Neuronal stem cell (in vitro differentiated cells): ENCODE measurements at regions not wholly inside any gene's neighbourhood (a gene's known extent, or its start where the extent isn't known, plus 50 kb on each side); places are given as distances from the start of the nearest gene placed in this dataset.
"Not testable (repeated sequence)": the region's sequence is repeated elsewhere in the genome, so short reads cannot be mapped to it uniquely, and the experiment has no call there.

Source experiments
- DNase-seq: peaks from one replicate; pipeline ENCODE4 v3.0.0-alpha.2; 2013; ENCODE audit warnings: low spot score
- H2AFZ ChIP-seq: one replicate; pipeline ENCODE4 v1.6.1; 2013; ENCODE audit warnings: mild to moderate bottlenecking, low read length, inconsistent platforms
- H2AK5ac ChIP-seq: 2 replicates; pipeline ENCODE4 v1.6.1; 2013; ENCODE audit warnings: low read depth, mild to moderate bottlenecking, inconsistent platforms, low read length, moderate library complexity, mixed read lengths
- H2BK120ac ChIP-seq: 2 replicates; pipeline ENCODE4 v1.6.1; 2013; ENCODE audit warnings: low read depth, mild to moderate bottlenecking, inconsistent platforms, low read length, moderate library complexity, mixed read lengths
- H2BK12ac ChIP-seq: one replicate; pipeline ENCODE4 v1.6.1; 2013; ENCODE audit warnings: low read length, inconsistent platforms
- H2BK15ac ChIP-seq: 2 replicates; pipeline ENCODE4 v1.6.1; 2013; ENCODE audit warnings: mild to moderate bottlenecking, low read length, inconsistent platforms, mixed read lengths
- H2BK5ac ChIP-seq: one replicate; pipeline ENCODE4 v1.6.1; 2013; ENCODE audit warnings: inconsistent platforms, mild to moderate bottlenecking, low read length, moderate library complexity
- H3K14ac ChIP-seq: one replicate; pipeline ENCODE4 v1.6.1; 2013; ENCODE audit warnings: low read length, inconsistent platforms
- H3K18ac ChIP-seq: 2 replicates; pipeline ENCODE4 v1.6.1; 2013; ENCODE audit warnings: low read length, inconsistent platforms
- H3K23ac ChIP-seq: 2 replicates; pipeline ENCODE4 v1.6.1; 2013; ENCODE audit warnings: low read depth, mild to moderate bottlenecking, mixed read lengths, low read length, inconsistent platforms; ENCODE audit not compliant: poor library complexity
- H3K27ac ChIP-seq: replicated peaks from 3 replicates; pipeline ENCODE4 v1.5.1; 2013; ENCODE audit warnings: low read length, inconsistent platforms
- H3K27me3 ChIP-seq, 3 experiments: 2 replicates each; pipeline ENCODE4 v1.6.1; 2013; ENCODE audit warnings: low read length in 3 of 3, mild to moderate bottlenecking in 2 of 3, inconsistent platforms in 1 of 3, low read depth in 1 of 3, mixed read lengths in 1 of 3, moderate library complexity in 1 of 3; ENCODE audit not compliant: control insufficient read depth in 3 of 3, insufficient read depth in 3 of 3
- H3K36me3 ChIP-seq, 2 donors: replicated peaks in 1 of 2; 2 replicates each; pipeline ENCODE4 v1.6.1; 2013; ENCODE audit warnings: low read length in 2 of 2; ENCODE audit not compliant: control insufficient read depth in 2 of 2, insufficient read depth in 2 of 2
- H3K4ac ChIP-seq: 2 replicates; pipeline ENCODE4 v1.6.1; 2013; ENCODE audit warnings: inconsistent platforms, mild to moderate bottlenecking, low read length, moderate library complexity
- H3K4me1 ChIP-seq, 2 donors: 1 replicate in 1 of 2; 2 replicates in 1 of 2; pipeline ENCODE4 v1.6.1; 2013; ENCODE audit warnings: low read length in 2 of 2, low read depth in 1 of 2; ENCODE audit not compliant: control insufficient read depth in 2 of 2, insufficient read depth in 1 of 2
- H3K4me2 ChIP-seq: one replicate; pipeline ENCODE4 v1.6.1; 2013; ENCODE audit warnings: mild to moderate bottlenecking, low read length, inconsistent platforms; ENCODE audit not compliant: insufficient read depth, poor library complexity, severe bottlenecking
- H3K4me3 ChIP-seq, 2 donors: 2 replicates each; pipeline ENCODE4 v1.5.1; 2013; ENCODE audit warnings: low read length in 2 of 2, mild to moderate bottlenecking in 2 of 2, inconsistent platforms in 1 of 2, moderate library complexity in 1 of 2
- H3K79me1 ChIP-seq: one replicate; pipeline ENCODE4 v1.6.1; 2013; ENCODE audit warnings: low read depth, mild to moderate bottlenecking, inconsistent platforms, low read length, moderate library complexity
- H3K9ac ChIP-seq: one replicate; pipeline ENCODE4 v1.6.1; 2013; ENCODE audit warnings: mild to moderate bottlenecking, low read depth, low read length, inconsistent platforms; ENCODE audit not compliant: poor library complexity
- H3K9me3 ChIP-seq, 2 donors: replicated peaks in 1 of 2; 2 replicates each; pipeline versions ENCODE3 to v1.6.1; 2013; ENCODE audit warnings: low read length in 2 of 2, mild to moderate bottlenecking in 2 of 2, inconsistent platforms in 1 of 2, low read depth in 1 of 2, mixed read lengths in 1 of 2, moderate library complexity in 1 of 2; ENCODE audit not compliant: control insufficient read depth in 2 of 2, insufficient read depth in 1 of 2
- H4K8ac ChIP-seq: one replicate; pipeline ENCODE4 v1.6.1; 2013; ENCODE audit warnings: low read depth, mild to moderate bottlenecking, inconsistent platforms, low read length, moderate library complexity
- H4K91ac ChIP-seq: one replicate; pipeline ENCODE4 v1.6.1; 2013; ENCODE audit warnings: low read length, low read depth, mild to moderate bottlenecking, inconsistent platforms; ENCODE audit not compliant: poor library complexity
- WGBS, 2 donors: extraction: QIAGEN DNeasy Blood & Tissue Kit; methylation state at CpG; one replicate each; pipeline ENCODE4 v1.1.7; 2013; ENCODE audit warnings: missing lambda C conversion rate in 2 of 2, mixed read lengths in 1 of 2; ENCODE audit not compliant: insufficient read length in 2 of 2, insufficient replicate concordance in 1 of 2; ENCODE audit errors: extremely low coverage in 2 of 2; 5-methylcytosine and 5-hydroxymethylcytosine counted together

- H2AK5ac ChIP-seq: no peak overlapping the region
Observed at GRCh38 chr7:148514236-148514635, 76.3 kb upstream of the C7orf33 start.

GRCh38 chr7:148515237-148515636 is 75.3 kb upstream of the C7orf33 start:
- no peak overlapping the region for H2AFZ ChIP-seq
- H2BK15ac ChIP-seq: no peak overlapping the region
- H3K4me2 ChIP-seq: no peak overlapping the region
- no peak overlapping the region for H3K14ac ChIP-seq
- no peak overlapping the region for H2BK5ac ChIP-seq
- no peak overlapping the region for H3K4me3 ChIP-seq
- no peak overlapping the region for H4K8ac ChIP-seq
- no peak overlapping the region for H3K9ac ChIP-seq
- no peak overlapping the region for H2BK120ac ChIP-seq
- H4K91ac ChIP-seq: no peak overlapping the region
- no peak for DNase-seq
- H3K79me1 ChIP-seq: no peaks in the 10 kb centered on the region
- no peaks in the 10 kb centered on the region for H3K9me3 ChIP-seq
- WGBS, 2 donors: no CpG with 5 or more reads among the region's 3 CpGs
- H3K27me3 ChIP-seq: no peaks in the 10 kb centered on the region
- H2BK12ac ChIP-seq: no peak overlapping the region
- H3K23ac ChIP-seq: no peak overlapping the region
- no peak overlapping the region for H3K18ac ChIP-seq
- H2AK5ac ChIP-seq: no peak overlapping the region
- H3K4ac ChIP-seq: no peak overlapping the region
- H3K27ac ChIP-seq: no peak overlapping the region
- H3K36me3 ChIP-seq: no peaks in the 10 kb centered on the region
- no peaks in the 10 kb centered on the region for H3K4me1 ChIP-seq

More at GRCh38 chr7:148514236-148514635, 76.3 kb upstream of the C7orf33 start:
- Histone ChIP-seq H3K4me3 (no peak overlapping the region), H3K18ac (no peak overlapping the region), H3K14ac (no peak overlapping the region), H3K4me1 (no peaks in the 10 kb centered on the region), H3K23ac (no peak overlapping the region), H3K9me3 (no peaks in the 10 kb centered on the region), H2AFZ (no peak overlapping the region), H2BK5ac (no peak overlapping the region), H3K4me2 (no peak overlapping the region), H3K79me1 (no peaks in the 10 kb centered on the region), H3K36me3 (no peaks in the 10 kb centered on the region), H3K4ac (no peak overlapping the region), H3K27me3 (no peaks in the 10 kb centered on the region), H4K8ac (no peak overlapping the region), H2BK15ac (no peak overlapping the region), H2BK120ac (no peak overlapping the region), H3K9ac (no peak overlapping the region), H4K91ac (no peak overlapping the region), H2BK12ac (no peak overlapping the region), H3K27ac (no peak overlapping the region)
- no CpG with 5 or more reads among the region's 4 CpGs for WGBS, 2 donors
- no peak for DNase-seq

- no peaks in the 10 kb centered on the region for H3K4me1 ChIP-seq
- H3K79me1 ChIP-seq: no peaks in the 10 kb centered on the region
- H3K14ac ChIP-seq: no peak overlapping the region
- H4K91ac ChIP-seq: no peak overlapping the region
- no peak overlapping the region for H3K4me2 ChIP-seq
- no peak for DNase-seq
- H4K8ac ChIP-seq: no peak overlapping the region
- H2BK12ac ChIP-seq: no peak overlapping the region
- no peak overlapping the region for H3K23ac ChIP-seq
- no peak overlapping the region for H2AFZ ChIP-seq
- no peak overlapping the region for H3K18ac ChIP-seq
- H3K27me3 ChIP-seq: no peaks in the 10 kb centered on the region
- WGBS, 2 donors: no CpG with 5 or more reads among the region's 6 CpGs
- no peak overlapping the region for H3K27ac ChIP-seq
- H2BK15ac ChIP-seq: no peak overlapping the region
- H2BK5ac ChIP-seq: no peak overlapping the region
- H3K4me3 ChIP-seq: no peak overlapping the region
- no peak overlapping the region for H3K4ac ChIP-seq
- no peaks in the 10 kb centered on the region for H3K9me3 ChIP-seq
- H3K9ac ChIP-seq: no peak overlapping the region
- H3K36me3 ChIP-seq: no peaks in the 10 kb centered on the region
- no peak overlapping the region for H2BK120ac ChIP-seq
- no peak overlapping the region for H2AK5ac ChIP-seq
Observed at GRCh38 chr7:148515728-148516695, 74.6 kb upstream of the C7orf33 start.

- not testable (repeated sequence) for H2BK15ac ChIP-seq, DNase-seq, H3K4me1 ChIP-seq, H3K79me1 ChIP-seq, H3K4me3 ChIP-seq, H3K14ac ChIP-seq, H2AK5ac ChIP-seq, H2BK12ac ChIP-seq, H3K4me2 ChIP-seq, H3K27ac ChIP-seq, H3K9me3 ChIP-seq, H3K18ac ChIP-seq, H3K36me3 ChIP-seq, H3K9ac ChIP-seq, H3K4ac ChIP-seq, H3K23ac ChIP-seq, H2BK120ac ChIP-seq, H2BK5ac ChIP-seq, H2AFZ ChIP-seq, H4K91ac ChIP-seq, H4K8ac ChIP-seq, H3K27me3 ChIP-seq
- WGBS, 2 donors: no CpG with 5 or more reads among the region's 4 CpGs
Observed at GRCh38 chr7:148519386-148519785, 71.2 kb upstream of the C7orf33 start.
